ENCODE measurements at regions not wholly inside any gene's neighbourhood (a gene's known extent, or its start where the extent isn't known, plus 50 kb on each side); places are given as distances from the start of the nearest gene placed in this dataset.

DNA sequence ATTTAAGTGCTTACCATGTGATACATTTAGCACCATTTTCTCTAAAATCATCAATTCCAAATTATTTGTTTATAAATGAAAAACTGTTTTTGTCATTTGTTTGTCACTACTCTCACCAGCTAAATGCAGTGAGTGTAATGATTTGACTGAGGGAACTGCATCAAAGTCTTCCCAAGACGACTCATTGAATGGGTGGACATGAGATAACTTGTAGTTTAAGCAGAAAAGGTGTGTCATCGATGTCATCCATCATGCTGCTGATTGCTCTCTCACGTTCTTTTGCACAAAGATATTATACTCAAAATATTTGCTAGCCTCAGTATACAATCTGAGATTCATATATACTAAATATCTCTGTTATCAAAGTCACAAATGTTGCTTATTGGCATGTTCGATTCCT, 366.5 kb downstream of the IRS2 start:
- Histone ChIP-seq H4K20me1 (ENCODE audit: control insufficient read depth, insufficient read depth, insufficient read length) (no peaks in the 10 kb centered on the region), H3K4ac (ENCODE audit: low read depth, low read length) (no peak overlapping the region), H4K8ac (replicated peaks; ENCODE audit: insufficient read length, low read depth, low read length) (no peak overlapping the region), H3K18ac (ENCODE audit: insufficient read length, low read depth, low read length) (no peak overlapping the region), H2BK5ac (ENCODE audit: insufficient read length, low read length) (no peak overlapping the region), H3K79me1 (ENCODE audit: insufficient read depth, low read depth, low read length, poor library complexity, severe bottlenecking) (no peaks in the 10 kb centered on the region), H2BK120ac (ENCODE audit: low read depth, low read length, poor library complexity, severe bottlenecking) (no peak overlapping the region), H3K27ac (ENCODE audit: insufficient read length, low read depth, low read length) (no peak overlapping the region), H3K79me2 (ENCODE audit: insufficient read depth, low read length) (no peaks in the 10 kb centered on the region), H2BK12ac (ENCODE audit: insufficient read length, low read depth, low read length) (no peak overlapping the region), H2AFZ (ENCODE audit: low read length) (no peak overlapping the region), H3K23ac (ENCODE audit: insufficient read length, low read depth, low read length) (no peak overlapping the region), H3K23me2 (ENCODE audit: insufficient read length, low read depth, low read length, poor library complexity, severe bottlenecking) (no peaks in the 10 kb centered on the region), H3K9me3 (ENCODE audit: control insufficient read depth, low read depth, low read length) (no peaks in the 10 kb centered on the region), H3T11ph (ENCODE audit: low read length) (no peak overlapping the region), H3K14ac (ENCODE audit: insufficient read depth, low read length) (no peak overlapping the region), H2AK5ac (ENCODE audit: insufficient read length, low read length) (no peak overlapping the region), H2BK15ac (ENCODE audit: low read depth, low read length) (no peak overlapping the region), H4K5ac (ENCODE audit: insufficient read length, low read depth, low read length) (no peak overlapping the region), H3K27me3 (ENCODE audit: insufficient read depth, low read length) (no peaks in the 10 kb centered on the region), H3K9ac (ENCODE audit: extremely low read depth, insufficient read length, low read length) (no peak overlapping the region), H3K56ac (ENCODE audit: insufficient read length, low read depth, low read length) (no peak overlapping the region), H2BK20ac (ENCODE audit: low read depth, low read length, poor library complexity, severe bottlenecking) (no peak overlapping the region), H3K4me2 (ENCODE audit: insufficient read depth, insufficient read length, low read length) (no peak overlapping the region), H4K91ac (ENCODE audit: insufficient read length, low read depth, low read length) (no peak overlapping the region), H3K4me1 (ENCODE audit: insufficient read depth, low read length) (no peaks in the 10 kb centered on the region)
- no peak for DNase-seq
- TF ChIP-seq, protein P1, sequence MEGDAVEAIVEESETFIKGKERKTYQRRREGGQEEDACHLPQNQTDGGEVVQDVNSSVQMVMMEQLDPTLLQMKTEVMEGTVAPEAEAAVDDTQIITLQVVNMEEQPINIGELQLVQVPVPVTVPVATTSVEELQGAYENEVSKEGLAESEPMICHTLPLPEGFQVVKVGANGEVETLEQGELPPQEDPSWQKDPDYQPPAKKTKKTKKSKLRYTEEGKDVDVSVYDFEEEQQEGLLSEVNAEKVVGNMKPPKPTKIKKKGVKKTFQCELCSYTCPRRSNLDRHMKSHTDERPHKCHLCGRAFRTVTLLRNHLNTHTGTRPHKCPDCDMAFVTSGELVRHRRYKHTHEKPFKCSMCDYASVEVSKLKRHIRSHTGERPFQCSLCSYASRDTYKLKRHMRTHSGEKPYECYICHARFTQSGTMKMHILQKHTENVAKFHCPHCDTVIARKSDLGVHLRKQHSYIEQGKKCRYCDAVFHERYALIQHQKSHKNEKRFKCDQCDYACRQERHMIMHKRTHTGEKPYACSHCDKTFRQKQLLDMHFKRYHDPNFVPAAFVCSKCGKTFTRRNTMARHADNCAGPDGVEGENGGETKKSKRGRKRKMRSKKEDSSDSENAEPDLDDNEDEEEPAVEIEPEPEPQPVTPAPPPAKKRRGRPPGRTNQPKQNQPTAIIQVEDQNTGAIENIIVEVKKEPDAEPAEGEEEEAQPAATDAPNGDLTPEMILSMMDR (conservative IDR thresholded peaks at IDR 0.05): no peak
- no peak overlapping the region for H3K4me3 Mint-ChIP-seq
- 0 out of 4 replicates have a peak, but pooled peaks cover 0 to 2% of the 10 kb centered on the region in 2 experiments for H3K4me1 Mint-ChIP-seq
- no CpG with 5 or more reads among the region's 4 CpGs for WGBS (ENCODE audit: extremely low coverage, insufficient read length, low lambda C conversion rate)
- no peaks in the 10 kb centered on the region for H3K36me3 Mint-ChIP-seq (ENCODE audit: insufficient read depth in 1 of 3, low read depth in 3 of 3)
- no peaks in the 10 kb centered on the region for H3K9me3 Mint-ChIP-seq
- H3K27me3 Mint-ChIP-seq (ENCODE audit: low read depth): no peaks in the 10 kb centered on the region
- H3K27ac Mint-ChIP-seq: no peak overlapping the region

Data from H9 (cell line).